Glutamatergic neuron (in vitro differentiated cells): ENCODE measurements at regions not wholly inside any gene's neighbourhood (a gene's known extent, or its start where the extent isn't known, plus 50 kb on each side); places are given as distances from the start of the nearest gene placed in this dataset.

Source experiments
- DNase-seq: peaks from one replicate; pipeline ENCODE4 v3.0.0; 2022
- H3K27ac Mint-ChIP-seq: one replicate; pipeline ENCODE4 v1.8.0; 2020; ENCODE audit warnings: mild to moderate bottlenecking, mixed read lengths, inconsistent platforms; ENCODE audit not compliant: unreplicated experiment
- H3K27me3 Mint-ChIP-seq: one replicate; pipeline ENCODE4 v1.8.0; 2020; ENCODE audit warnings: mild to moderate bottlenecking, moderate library complexity, mixed read lengths, inconsistent platforms; ENCODE audit not compliant: unreplicated experiment
- H3K36me3 Mint-ChIP-seq: one replicate; pipeline ENCODE4 v1.8.0; 2020; ENCODE audit warnings: mild to moderate bottlenecking, mixed read lengths, inconsistent platforms; ENCODE audit not compliant: unreplicated experiment
- H3K4me1 Mint-ChIP-seq: one replicate; pipeline ENCODE4 v1.8.0; 2020; ENCODE audit warnings: mild to moderate bottlenecking, low read depth, mixed read lengths, inconsistent platforms; ENCODE audit not compliant: unreplicated experiment
- H3K4me3 Mint-ChIP-seq: one replicate; pipeline ENCODE4 v1.8.0; 2020; ENCODE audit warnings: mild to moderate bottlenecking, mixed read lengths, inconsistent platforms; ENCODE audit not compliant: unreplicated experiment
- H3K9me3 Mint-ChIP-seq: one replicate; pipeline ENCODE4 v1.8.0; 2020; ENCODE audit warnings: mild to moderate bottlenecking, moderate library complexity, mixed read lengths, inconsistent platforms; ENCODE audit not compliant: unreplicated experiment
- TF ChIP-seq, protein P1 (sequence below): fragments of 200-600 bp; sonication (generic); IDR thresholded peaks from one replicate; pipeline ENCODE4 v1.5.0; 2021; ENCODE audit not compliant: partially characterized antibody, unreplicated experiment

DNA sequence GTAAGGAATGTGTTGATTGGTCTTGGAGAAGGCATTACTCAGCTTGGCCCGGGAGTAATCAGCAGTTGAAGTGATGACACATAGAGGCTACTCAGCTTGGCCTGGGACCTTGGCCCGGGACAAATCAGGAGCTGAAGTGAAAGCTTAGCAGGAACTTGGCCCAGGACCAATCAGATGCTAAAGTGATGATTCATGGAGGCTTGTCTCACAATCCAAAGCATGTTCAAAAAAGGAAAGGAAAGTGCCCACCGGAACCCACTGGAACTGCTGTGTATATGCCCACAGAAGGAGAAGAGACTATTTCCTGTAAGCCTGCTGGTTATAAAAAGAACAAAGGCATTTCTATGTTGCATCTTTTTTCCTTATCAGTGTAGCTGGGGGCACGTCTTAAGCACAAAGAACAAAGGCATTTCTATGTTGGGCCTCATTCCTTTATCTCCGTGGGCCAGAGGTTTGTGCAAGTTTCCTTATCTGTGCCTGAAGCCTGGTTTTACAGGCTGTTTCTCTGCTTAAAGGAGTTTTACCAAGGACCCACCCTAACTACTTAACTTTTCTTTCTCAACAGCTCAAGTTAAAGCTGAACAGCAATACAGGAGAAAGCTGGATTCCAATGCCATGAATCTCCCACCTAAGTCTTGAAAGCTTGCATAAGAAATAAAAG lies 1176.7 kb downstream of the NLGN4X start:
- no peaks in the 10 kb centered on the region for H3K27me3 Mint-ChIP-seq
- TF ChIP-seq, protein P1, sequence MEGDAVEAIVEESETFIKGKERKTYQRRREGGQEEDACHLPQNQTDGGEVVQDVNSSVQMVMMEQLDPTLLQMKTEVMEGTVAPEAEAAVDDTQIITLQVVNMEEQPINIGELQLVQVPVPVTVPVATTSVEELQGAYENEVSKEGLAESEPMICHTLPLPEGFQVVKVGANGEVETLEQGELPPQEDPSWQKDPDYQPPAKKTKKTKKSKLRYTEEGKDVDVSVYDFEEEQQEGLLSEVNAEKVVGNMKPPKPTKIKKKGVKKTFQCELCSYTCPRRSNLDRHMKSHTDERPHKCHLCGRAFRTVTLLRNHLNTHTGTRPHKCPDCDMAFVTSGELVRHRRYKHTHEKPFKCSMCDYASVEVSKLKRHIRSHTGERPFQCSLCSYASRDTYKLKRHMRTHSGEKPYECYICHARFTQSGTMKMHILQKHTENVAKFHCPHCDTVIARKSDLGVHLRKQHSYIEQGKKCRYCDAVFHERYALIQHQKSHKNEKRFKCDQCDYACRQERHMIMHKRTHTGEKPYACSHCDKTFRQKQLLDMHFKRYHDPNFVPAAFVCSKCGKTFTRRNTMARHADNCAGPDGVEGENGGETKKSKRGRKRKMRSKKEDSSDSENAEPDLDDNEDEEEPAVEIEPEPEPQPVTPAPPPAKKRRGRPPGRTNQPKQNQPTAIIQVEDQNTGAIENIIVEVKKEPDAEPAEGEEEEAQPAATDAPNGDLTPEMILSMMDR = no peak
- no peaks in the 10 kb centered on the region for H3K4me1 Mint-ChIP-seq
- H3K9me3 Mint-ChIP-seq = no peaks in the 10 kb centered on the region
- no peak overlapping the region for H3K27ac Mint-ChIP-seq
- no peaks in the 10 kb centered on the region for H3K36me3 Mint-ChIP-seq
- no peak for DNase-seq
- no peak overlapping the region for H3K4me3 Mint-ChIP-seq

DNA sequence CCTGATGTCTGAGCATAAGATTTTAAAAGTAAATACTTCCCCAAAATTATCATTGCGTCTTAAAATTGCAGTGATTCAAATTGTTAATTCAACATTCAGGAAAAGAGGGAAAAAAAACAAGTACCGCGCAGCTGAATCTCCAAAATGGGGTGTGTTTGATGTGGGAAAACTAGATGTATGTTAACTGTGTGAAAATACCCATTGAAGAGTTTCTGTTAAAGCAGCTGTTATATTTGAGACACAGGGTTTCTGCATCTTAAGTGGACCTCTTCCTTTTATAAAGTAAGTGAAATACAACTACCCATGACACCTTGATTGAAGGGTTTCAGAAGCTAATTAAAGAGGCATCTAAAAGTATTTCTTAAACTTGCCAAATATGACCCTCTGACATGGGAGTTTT lies 1186.1 kb downstream of the NLGN4X start:
- Mint-ChIP-seq H3K4me3 (no peak overlapping the region), H3K9me3 (no peaks in the 10 kb centered on the region), H3K4me1 (no peaks in the 10 kb centered on the region), H3K27me3 (peaks cover 2% of the 10 kb centered on the region), H3K36me3 (no peaks in the 10 kb centered on the region), H3K27ac (no peak overlapping the region)
- DNase-seq = no peak
- TF ChIP-seq, protein P1 = no peak

DNA sequence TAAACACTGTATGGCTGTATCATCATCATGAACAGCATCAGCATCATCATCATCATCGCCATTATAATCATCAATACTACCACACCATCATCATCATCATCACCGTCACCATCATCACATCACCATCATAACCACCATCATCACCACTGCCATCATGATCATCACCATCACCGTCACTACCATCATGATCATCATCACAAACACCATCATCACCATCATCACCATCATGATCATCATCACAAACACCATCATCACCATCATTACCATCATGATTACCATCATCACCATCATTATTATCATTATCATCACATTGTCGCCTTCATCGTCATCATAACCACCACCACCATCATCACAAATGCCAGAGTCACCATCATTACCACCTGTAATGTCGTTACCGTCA lies 1196.9 kb downstream of the NLGN4X start:
- Mint-ChIP-seq H3K4me1 (no peaks in the 10 kb centered on the region), H3K9me3 (no peaks in the 10 kb centered on the region), H3K36me3 (no peaks in the 10 kb centered on the region), H3K4me3 (no peak overlapping the region), H3K27me3 (no peaks in the 10 kb centered on the region), H3K27ac (no peak overlapping the region)
- DNase-seq = no peak
- TF ChIP-seq, protein P1 = no peak

DNA sequence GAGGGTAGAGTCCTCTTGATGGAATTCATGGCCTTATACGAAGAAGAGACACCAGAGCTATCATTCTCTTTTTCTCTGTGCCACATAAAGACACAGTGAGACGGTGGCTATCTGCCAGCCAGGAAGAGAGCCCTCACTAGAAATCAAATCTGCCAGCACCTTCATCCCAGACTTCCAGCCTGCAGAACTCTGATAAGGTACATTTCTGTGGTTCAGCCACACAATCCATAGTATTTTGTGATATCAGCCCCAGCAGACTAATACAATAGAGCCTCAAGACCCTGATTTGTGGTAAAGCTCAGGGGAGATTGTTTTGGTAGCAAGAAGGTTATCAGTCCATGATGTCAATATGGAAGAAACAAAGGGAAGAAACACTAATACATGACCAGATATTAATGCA lies 1213.2 kb downstream of the NLGN4X start:
- no peaks in the 10 kb centered on the region for H3K4me1 Mint-ChIP-seq
- no peak overlapping the region for H3K4me3 Mint-ChIP-seq
- TF ChIP-seq, protein P1 = no peak
- DNase-seq = no peak
- H3K36me3 Mint-ChIP-seq = no peaks in the 10 kb centered on the region
- H3K9me3 Mint-ChIP-seq = no peaks in the 10 kb centered on the region
- H3K27me3 Mint-ChIP-seq = no peaks in the 10 kb centered on the region
- no peak overlapping the region for H3K27ac Mint-ChIP-seq

DNA sequence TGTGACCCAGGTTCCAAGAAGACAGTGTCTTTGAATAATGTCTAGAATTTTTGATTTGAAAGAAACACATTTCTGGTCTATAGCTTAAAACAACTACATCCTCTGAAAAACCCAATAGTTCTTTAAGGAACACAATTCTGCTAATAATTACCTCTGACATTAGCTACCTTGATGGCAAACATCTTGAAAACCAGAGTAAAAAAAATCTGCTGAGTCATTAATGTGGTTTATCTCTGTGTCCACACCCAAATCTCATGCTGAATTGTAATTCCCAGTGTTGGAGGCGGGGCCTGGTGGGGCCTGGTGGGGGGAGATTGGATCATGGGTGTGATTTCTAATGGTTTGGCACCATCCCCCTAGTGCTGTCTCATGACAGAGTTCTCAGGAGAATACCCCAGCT lies 1233.8 kb downstream of the NLGN4X start:
- TF ChIP-seq, protein P1 = no peak
- H3K27me3 Mint-ChIP-seq = no peaks in the 10 kb centered on the region
- H3K9me3 Mint-ChIP-seq = no peaks in the 10 kb centered on the region
- H3K36me3 Mint-ChIP-seq = no peaks in the 10 kb centered on the region
- H3K4me3 Mint-ChIP-seq = no peak overlapping the region
- no peak for DNase-seq
- no peak overlapping the region for H3K27ac Mint-ChIP-seq
- H3K4me1 Mint-ChIP-seq = no peaks in the 10 kb centered on the region
